HepG2 (cell line): ENCODE measurements at regions not wholly inside any gene's neighbourhood (a gene's known extent, or its start where the extent isn't known, plus 50 kb on each side); places are given as distances from the start of the nearest gene placed in this dataset.

Experiments
- ATAC-seq: fragments of 200-7000 bp; cut with Tn5 transposase; 3 replicates; pipeline ENCODE4 v1.9.1; 2020; ENCODE audit warnings: mild to moderate bottlenecking, moderate library complexity
- BruUV-seq: library from RNA; stranded (reverse); fragments of 400-500 nt; replicated peaks from 2 replicates; lab custom pipeline; 2021; lab: Mats Ljungman, UMichigan
- CTCF ChIA-PET: fragments of 300-600 bp; formaldehyde crosslinking; extraction: SDS; loops from one replicate; lab custom pipeline; 2021; ENCODE audit warnings: low total read pairs, inconsistent platforms, low intra/inter-chr PET ratio; lab: Yijun Ruan, JAX
- POLR2A ChIA-PET: fragments of 350-600 bp; sonication (Branson Sonifier 250); formaldehyde crosslinking; loops from one replicate; lab custom pipeline; 2020; ENCODE audit warnings: antibody characterized with exemption, inconsistent platforms; lab: Yijun Ruan, JAX
- DNase-seq: peaks from one replicate; pipeline ENCODE4 v3.0.0-alpha.2; 2015; ENCODE audit warnings: low spot score
- FAIRE-seq: peaks from 3 replicates; lab custom pipeline; 2011; peaks lifted over from hg19 to GRCh38; lab: Jason Lieb, UNC
- H2AFZ ChIP-seq: one replicate; pipeline ENCODE4 v1.6.1; 2011; ENCODE audit warnings: low read length, inconsistent platforms
- H3K27ac ChIP-seq: fragments of 300-600 bp; 3 replicates; pipeline ENCODE4 v1.8.0; 2011; ENCODE audit warnings: mixed run types, mild to moderate bottlenecking, mixed read lengths, low read length, inconsistent platforms; ENCODE audit not compliant: insufficient read depth; ENCODE audit errors: extremely low read length
- H3K27me3 ChIP-seq, 2 experiments: fragments of 200-600 bp in 1 of 2; 2 replicates in 1 of 2; 3 replicates in 1 of 2; pipeline versions ENCODE4 v1.6.0 to v1.8.0; 2011; ENCODE audit warnings: low read length in 2 of 2, mild to moderate bottlenecking in 2 of 2, moderate library complexity in 2 of 2, inconsistent platforms in 1 of 2; ENCODE audit not compliant: insufficient read depth in 2 of 2, control insufficient read depth in 1 of 2
- H3K36me3 ChIP-seq, 2 experiments: fragments of 200-600 bp in 1 of 2; replicated peaks in 1 of 2; 2 replicates in 1 of 2; 3 replicates in 1 of 2; pipeline versions ENCODE4 v1.5.1 to v1.8.0; 2011; ENCODE audit warnings: low read length in 2 of 2, inconsistent platforms in 1 of 2; ENCODE audit not compliant: insufficient read depth in 2 of 2, control insufficient read depth in 1 of 2
- H3K4me1 ChIP-seq: 2 replicates; pipeline ENCODE4 v1.5.1; 2012; ENCODE audit warnings: low read length, inconsistent platforms; ENCODE audit not compliant: insufficient read depth
- H3K4me2 ChIP-seq: 2 replicates; pipeline ENCODE4 v1.6.0; 2011; ENCODE audit warnings: low read depth, low read length, inconsistent platforms
- H3K4me3 ChIP-seq, 3 experiments: fragments of 200-600 bp in 1 of 3; sonication (generic), shearing (Covaris generic) in 1 of 3; replicated peaks in 1 of 3; 2 replicates each; pipeline ENCODE4 v1.5.1; 2011 to 2016; ENCODE audit warnings: low read length in 3 of 3, inconsistent platforms in 2 of 3, low read depth in 2 of 3, mild to moderate bottlenecking in 2 of 3, control low read depth in 1 of 3, mixed read lengths in 1 of 3; ENCODE audit not compliant: insufficient read depth in 1 of 3
- H3K79me2 ChIP-seq: one replicate; pipeline ENCODE4 v1.6.1; 2011; ENCODE audit warnings: low read length, inconsistent platforms; ENCODE audit not compliant: insufficient read depth
- H3K9ac ChIP-seq: 2 replicates; pipeline ENCODE4 v1.6.0; 2011; ENCODE audit warnings: mild to moderate bottlenecking, low read depth, low read length, inconsistent platforms; ENCODE audit not compliant: insufficient read depth
- H3K9me3 ChIP-seq: 2 replicates; pipeline ENCODE4 v1.5.1; 2012; ENCODE audit warnings: mild to moderate bottlenecking, low read length
- H4K20me1 ChIP-seq: 2 replicates; pipeline ENCODE4 v1.6.0; 2011; ENCODE audit warnings: inconsistent platforms, mild to moderate bottlenecking, low read length, moderate library complexity; ENCODE audit not compliant: insufficient read depth
- CBFB ChIP-seq: sonication (generic); formaldehyde crosslinking; IDR thresholded peaks from 2 replicates; pipeline ENCODE4 v1.4.0; 2020; ENCODE audit warnings: missing genetic modification reagents
- ELF4 ChIP-seq: sonication (generic); formaldehyde crosslinking; IDR thresholded peaks from 2 replicates; pipeline ENCODE4 v1.5.0; 2020; ENCODE audit warnings: missing genetic modification reagents, mild to moderate bottlenecking, moderate library complexity, borderline replicate concordance
- FOXK2 ChIP-seq: fragments of 450-650 bp; IDR thresholded peaks from 2 replicates; pipeline ENCODE4 v1.6.1; 2016
- RARG ChIP-seq: sonication (generic); formaldehyde crosslinking; IDR thresholded peaks from 2 replicates; pipeline ENCODE4 v1.4.0; 2020; ENCODE audit warnings: low read depth, mild to moderate bottlenecking, missing genetic modification reagents
- RCOR2 ChIP-seq: IDR thresholded peaks from 2 replicates; pipeline ENCODE4 v1.6.1; 2016; ENCODE audit warnings: missing biosample characterization, missing genetic modification reagents
- REPIN1 ChIP-seq: sonication (generic); formaldehyde crosslinking; IDR thresholded peaks from 2 replicates; pipeline ENCODE4 v1.8.0; 2022; ENCODE audit warnings: missing genetic modification reagents, low read depth, mild to moderate bottlenecking, borderline replicate concordance
- SMARCE1 ChIP-seq: fragments of 450-650 bp; IDR thresholded peaks from 2 replicates; pipeline ENCODE4 v1.6.1; 2017; ENCODE audit warnings: borderline replicate concordance
- SP1 ChIP-seq, 2 experiments: fragments of 450-650 bp in 1 of 2; sonication (generic) in 1 of 2; formaldehyde crosslinking in 1 of 2; IDR thresholded peaks; 2 replicates each; pipeline versions ENCODE4 v1.4.0 to v1.6.1; 2016 to 2020; ENCODE audit warnings: missing genetic modification reagents in 1 of 2
- ZMAT3 ChIP-seq: sonication (generic); formaldehyde crosslinking; conservative IDR thresholded peaks from 2 replicates; pipeline ENCODE4 v1.7.0; 2021; ENCODE audit warnings: missing genetic modification reagents
- ZMYM4 ChIP-seq: sonication (generic); formaldehyde crosslinking; IDR thresholded peaks from 2 replicates; pipeline ENCODE4 v1.8.1; 2023; ENCODE audit warnings: mild to moderate bottlenecking, missing genetic modification reagents
- ZNF510 ChIP-seq: sonication (generic); formaldehyde crosslinking; IDR thresholded peaks from 2 replicates; pipeline ENCODE4 v1.4.0; 2020; ENCODE audit warnings: low read depth, mild to moderate bottlenecking, missing genetic modification reagents
- ZNF788 ChIP-seq: sonication (generic); formaldehyde crosslinking; IDR thresholded peaks from 2 replicates; pipeline ENCODE4 v1.5.0; 2020; ENCODE audit warnings: mild to moderate bottlenecking, missing genetic modification reagents, borderline replicate concordance
- WGBS: methylation state at CpG from one replicate; pipeline ENCODE4 v1.1.6; 2017; ENCODE audit warnings: low lambda C conversion rate; 5-methylcytosine and 5-hydroxymethylcytosine counted together
- in situ Hi-C: cut with HindIII; loops from 2 replicates; pipeline ENCODE4 v1.10.0; 2017; ENCODE audit warnings: low pct_unique_long_range_greater_than_20kb; ENCODE audit not compliant: extremely low pct_ligation_motif_present
- intact Hi-C: fragments of 100-400 bp; cut with micrococcal nuclease; formaldehyde crosslinking; loops from one replicate; pipeline ENCODE4 v1.10.0; 2022; ENCODE audit not compliant: unreplicated experiment
- TF ChIP-seq, protein P1 (sequence below): sonication (generic); formaldehyde crosslinking; IDR thresholded peaks from 2 replicates; pipeline ENCODE4 v1.4.0; 2020; ENCODE audit warnings: mild to moderate bottlenecking, missing genetic modification reagents
- TF ChIP-seq, protein P2 (sequence below): sonication (generic); formaldehyde crosslinking; IDR thresholded peaks from 2 replicates; pipeline ENCODE4 v1.8.0; 2023; ENCODE audit warnings: mild to moderate bottlenecking, missing genetic modification reagents
- TF ChIP-seq, protein P3 (sequence below): sonication (generic); formaldehyde crosslinking; IDR thresholded peaks from 2 replicates; pipeline ENCODE4 v1.8.1; 2023; ENCODE audit warnings: missing genetic modification reagents, inconsistent platforms, borderline replicate concordance
- TF ChIP-seq, protein P4 (sequence below): sonication (generic); formaldehyde crosslinking; IDR thresholded peaks from 2 replicates; pipeline ENCODE4 v1.5.0; 2020; ENCODE audit warnings: mild to moderate bottlenecking, missing genetic modification reagents

DNA sequence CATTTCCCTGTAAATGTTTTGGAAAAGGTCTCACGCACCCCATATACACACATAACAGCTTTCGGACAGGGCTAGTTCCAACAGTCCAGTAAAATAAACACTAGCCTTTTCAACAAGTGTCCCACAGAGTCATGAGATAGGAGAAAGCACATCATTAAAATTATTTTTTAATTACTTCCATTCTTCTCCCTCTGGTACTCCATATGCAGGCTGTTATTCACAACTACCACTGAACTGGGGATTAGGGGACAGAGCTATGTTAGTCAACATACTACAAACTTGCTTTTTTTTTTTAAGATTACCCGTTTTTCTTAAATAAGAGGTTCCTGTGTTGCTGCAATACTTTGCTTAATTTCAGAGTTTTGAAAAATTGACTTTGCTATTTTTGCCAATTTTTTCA is 576.6 kb upstream of the KCND2 start:
- H3K4me2 ChIP-seq: no peak overlapping the region
- no peaks in the 10 kb centered on the region for H3K36me3 ChIP-seq
- no peaks in the 10 kb centered on the region for H3K27me3 ChIP-seq
- 27% methylated on average over 3 of the region's 3 CpGs for WGBS
- intact Hi-C loops: no loop called here
- no peak for ATAC-seq
- no peaks in the 10 kb centered on the region for H3K4me1 ChIP-seq
- TF ChIP-seq SP1 (IDR thresholded peaks at IDR 0.05) (no peak), SP1 (CRISPR knock-in tag; IDR thresholded peaks at IDR 0.05) (no peak), ZNF510 (no peak), RCOR2 (CRISPR knock-in tag) (no peak), REPIN1 (no peak), RARG (CRISPR knock-in tag) (no peak), ZMAT3 (no peak)
- TF ChIP-seq, protein P1, sequence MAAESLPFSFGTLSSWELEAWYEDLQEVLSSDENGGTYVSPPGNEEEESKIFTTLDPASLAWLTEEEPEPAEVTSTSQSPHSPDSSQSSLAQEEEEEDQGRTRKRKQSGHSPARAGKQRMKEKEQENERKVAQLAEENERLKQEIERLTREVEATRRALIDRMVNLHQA (CRISPR knock-in tag): no peak
- in situ Hi-C loops: no loop called here
- no peak overlapping the region for H3K27ac ChIP-seq
- H3K4me3 ChIP-seq: no peak overlapping the region
- ChIA-PET CTCF (no interaction called here), POLR2A (no interaction called here)
- H3K79me2 ChIP-seq: no peaks in the 10 kb centered on the region
- no peak overlapping the region for H2AFZ ChIP-seq
- BruUV-seq: no TSS peak
- no peak for FAIRE-seq
- no peaks in the 10 kb centered on the region for H3K9me3 ChIP-seq
- no peak for DNase-seq
- H4K20me1 ChIP-seq: no peaks in the 10 kb centered on the region
- no peak overlapping the region for H3K9ac ChIP-seq

DNA sequence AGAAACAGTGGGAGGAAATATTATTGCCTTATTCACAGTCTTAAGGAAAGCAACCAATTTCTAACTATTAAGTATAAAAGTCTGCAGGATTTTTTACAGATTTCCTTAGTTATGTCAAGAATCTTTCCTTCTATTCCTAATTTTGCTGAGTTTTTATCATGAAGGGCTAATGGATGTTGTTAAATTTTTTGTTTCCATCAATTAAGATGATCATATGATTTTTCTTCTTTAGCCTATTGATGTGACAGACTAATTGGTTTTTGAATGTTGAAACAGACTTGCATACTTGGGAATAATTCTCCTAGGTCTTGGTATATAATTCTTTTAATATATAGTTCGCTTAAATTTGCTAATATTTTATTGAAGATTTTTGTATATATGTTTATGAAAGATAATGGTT is 569.1 kb upstream of the KCND2 start:
- Histone ChIP-seq H3K4me3 (no peak overlapping the region), H3K27me3 (no peaks in the 10 kb centered on the region), H3K79me2 (no peaks in the 10 kb centered on the region), H3K9ac (no peak overlapping the region), H3K4me1 (no peaks in the 10 kb centered on the region), H3K36me3 (no peaks in the 10 kb centered on the region), H4K20me1 (no peaks in the 10 kb centered on the region), H3K27ac (no peak overlapping the region), H2AFZ (no peak overlapping the region), H3K9me3 (no peaks in the 10 kb centered on the region), H3K4me2 (no peak overlapping the region)
- POLR2A ChIA-PET: no interaction called here
- intact Hi-C loops: no loop called here
- no peak for ATAC-seq
- CTCF ChIA-PET: no interaction called here
- no TSS peak for BruUV-seq
- no peak for DNase-seq
- FAIRE-seq: no peak
- in situ Hi-C loops: no loop called here
- WGBS: 6% methylated on average over 1 of the region's 1 CpG
- TF ChIP-seq ELF4 (CRISPR knock-in tag) (no peak), FOXK2 (no peak), ZMYM4 (CRISPR knock-in tag) (no peak), CBFB (CRISPR knock-in tag) (no peak), SMARCE1 (no peak), ZNF788 (CRISPR knock-in tag) (no peak)
- TF ChIP-seq, protein P2, sequence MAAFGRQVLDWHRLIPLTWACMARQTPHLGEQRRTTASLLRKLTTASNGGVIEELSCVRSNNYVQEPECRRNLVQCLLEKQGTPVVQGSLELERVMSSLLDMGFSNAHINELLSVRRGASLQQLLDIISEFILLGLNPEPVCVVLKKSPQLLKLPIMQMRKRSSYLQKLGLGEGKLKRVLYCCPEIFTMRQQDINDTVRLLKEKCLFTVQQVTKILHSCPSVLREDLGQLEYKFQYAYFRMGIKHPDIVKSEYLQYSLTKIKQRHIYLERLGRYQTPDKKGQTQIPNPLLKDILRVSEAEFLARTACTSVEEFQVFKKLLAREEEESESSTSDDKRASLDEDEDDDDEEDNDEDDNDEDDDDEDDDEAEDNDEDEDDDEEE (CRISPR knock-in tag): no peak
- TF ChIP-seq, protein P3, sequence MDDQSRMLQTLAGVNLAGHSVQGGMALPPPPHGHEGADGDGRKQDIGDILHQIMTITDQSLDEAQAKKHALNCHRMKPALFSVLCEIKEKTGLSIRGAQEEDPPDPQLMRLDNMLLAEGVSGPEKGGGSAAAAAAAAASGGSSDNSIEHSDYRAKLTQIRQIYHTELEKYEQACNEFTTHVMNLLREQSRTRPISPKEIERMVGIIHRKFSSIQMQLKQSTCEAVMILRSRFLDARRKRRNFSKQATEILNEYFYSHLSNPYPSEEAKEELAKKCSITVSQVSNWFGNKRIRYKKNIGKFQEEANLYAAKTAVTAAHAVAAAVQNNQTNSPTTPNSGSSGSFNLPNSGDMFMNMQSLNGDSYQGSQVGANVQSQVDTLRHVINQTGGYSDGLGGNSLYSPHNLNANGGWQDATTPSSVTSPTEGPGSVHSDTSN (CRISPR knock-in tag): no peak
- TF ChIP-seq, protein P4, sequence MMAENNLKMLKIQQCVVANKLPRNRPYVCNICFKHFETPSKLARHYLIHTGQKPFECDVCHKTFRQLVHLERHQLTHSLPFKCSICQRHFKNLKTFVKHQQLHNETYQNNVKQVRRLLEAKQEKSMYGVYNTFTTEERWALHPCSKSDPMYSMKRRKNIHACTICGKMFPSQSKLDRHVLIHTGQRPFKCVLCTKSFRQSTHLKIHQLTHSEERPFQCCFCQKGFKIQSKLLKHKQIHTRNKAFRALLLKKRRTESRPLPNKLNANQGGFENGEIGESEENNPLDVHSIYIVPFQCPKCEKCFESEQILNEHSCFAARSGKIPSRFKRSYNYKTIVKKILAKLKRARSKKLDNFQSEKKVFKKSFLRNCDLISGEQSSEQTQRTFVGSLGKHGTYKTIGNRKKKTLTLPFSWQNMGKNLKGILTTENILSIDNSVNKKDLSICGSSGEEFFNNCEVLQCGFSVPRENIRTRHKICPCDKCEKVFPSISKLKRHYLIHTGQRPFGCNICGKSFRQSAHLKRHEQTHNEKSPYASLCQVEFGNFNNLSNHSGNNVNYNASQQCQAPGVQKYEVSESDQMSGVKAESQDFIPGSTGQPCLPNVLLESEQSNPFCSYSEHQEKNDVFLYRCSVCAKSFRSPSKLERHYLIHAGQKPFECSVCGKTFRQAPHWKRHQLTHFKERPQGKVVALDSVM (CRISPR knock-in tag): no peak
